GM19023 (cell line): ENCODE measurements at regions not wholly inside any gene's neighbourhood (a gene's known extent, or its start where the extent isn't known, plus 50 kb on each side); places are given as distances from the start of the nearest gene placed in this dataset.

Source experiments
- ATAC-seq: cut with Tn5 transposase; IDR thresholded peaks from one replicate; pipeline ENCODE4 v1.9.1; 2021; ENCODE audit warnings: mild to moderate bottlenecking, moderate library complexity; ENCODE audit not compliant: unreplicated experiment

DNA sequence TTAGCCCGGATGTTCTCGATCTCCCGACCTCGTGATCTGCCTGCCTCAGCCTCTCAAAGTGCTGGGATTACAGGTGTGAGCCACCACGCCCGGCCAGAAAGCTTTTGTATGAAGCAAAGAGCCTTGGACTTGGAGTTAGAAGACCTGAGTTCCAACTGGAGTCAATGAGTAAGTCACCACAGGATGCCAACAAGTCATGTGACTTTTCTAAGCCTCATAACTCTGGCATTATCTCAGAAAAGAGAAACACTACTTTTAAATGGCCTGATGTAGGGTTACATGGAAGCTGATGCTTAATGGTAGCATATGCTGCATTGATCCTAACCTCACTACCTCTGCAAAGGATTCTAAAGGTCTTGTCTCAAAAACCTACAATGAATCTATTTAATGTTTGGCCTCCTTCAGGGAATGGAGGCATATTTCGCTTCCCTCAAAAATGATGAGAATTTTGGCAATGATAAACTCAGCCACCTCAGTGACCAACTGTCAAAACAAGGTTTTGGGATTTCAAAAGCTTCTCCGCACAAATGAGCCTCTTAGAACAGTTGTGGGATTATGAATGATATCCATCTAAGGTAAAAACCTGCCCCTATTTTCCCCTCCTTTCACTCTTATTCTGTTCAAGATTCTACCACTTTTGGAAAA is 236.8 kb downstream of the ACTL7B start:
- no peak for ATAC-seq

DNA sequence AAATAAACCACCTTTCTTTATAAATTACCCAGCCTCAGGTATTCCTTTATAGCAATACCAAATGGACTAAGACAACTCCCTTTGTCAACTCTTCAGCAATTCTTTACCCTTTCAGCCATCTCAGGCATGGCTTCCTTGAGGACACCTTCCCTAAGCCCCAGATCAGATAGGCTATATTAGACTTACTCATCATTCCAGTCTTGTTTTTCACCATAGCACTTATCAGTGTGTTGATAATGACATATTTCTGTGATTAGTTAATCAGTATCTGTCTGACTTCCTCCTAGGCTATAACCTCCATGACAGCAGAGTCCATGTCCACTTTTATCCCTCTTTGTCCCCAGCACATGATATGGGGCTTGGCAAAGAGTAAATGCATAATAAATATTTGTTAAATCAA is 238.1 kb downstream of the ACTL7B start:
- no peak for ATAC-seq

DNA sequence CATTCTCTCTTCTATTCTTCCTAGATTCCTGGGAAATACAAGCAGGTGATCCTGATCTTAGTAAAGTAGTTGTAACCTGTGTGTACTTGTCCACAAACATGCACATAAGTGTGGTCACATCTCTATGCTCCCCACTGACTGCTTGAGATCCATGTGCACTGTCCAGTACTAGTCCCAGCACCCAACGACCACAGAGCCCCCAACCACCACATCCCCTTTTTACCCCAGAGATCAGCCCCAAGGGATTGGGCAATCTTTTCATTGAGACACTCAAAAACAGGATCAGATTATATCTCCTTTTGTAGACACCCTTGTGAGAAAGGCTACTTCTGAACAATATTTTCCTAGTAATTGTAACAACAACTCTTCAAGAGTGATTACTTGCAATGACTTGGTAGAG is 240.6 kb downstream of the ACTL7B start:
- no peak for ATAC-seq

GRCh38 chr9:108612513-108612912 is 243.3 kb downstream of the ACTL7B start:
- ATAC-seq, result no peak

GRCh38 chr9:108609897-108610253 is 245.9 kb downstream of the ACTL7B start:
- no peak for ATAC-seq

DNA sequence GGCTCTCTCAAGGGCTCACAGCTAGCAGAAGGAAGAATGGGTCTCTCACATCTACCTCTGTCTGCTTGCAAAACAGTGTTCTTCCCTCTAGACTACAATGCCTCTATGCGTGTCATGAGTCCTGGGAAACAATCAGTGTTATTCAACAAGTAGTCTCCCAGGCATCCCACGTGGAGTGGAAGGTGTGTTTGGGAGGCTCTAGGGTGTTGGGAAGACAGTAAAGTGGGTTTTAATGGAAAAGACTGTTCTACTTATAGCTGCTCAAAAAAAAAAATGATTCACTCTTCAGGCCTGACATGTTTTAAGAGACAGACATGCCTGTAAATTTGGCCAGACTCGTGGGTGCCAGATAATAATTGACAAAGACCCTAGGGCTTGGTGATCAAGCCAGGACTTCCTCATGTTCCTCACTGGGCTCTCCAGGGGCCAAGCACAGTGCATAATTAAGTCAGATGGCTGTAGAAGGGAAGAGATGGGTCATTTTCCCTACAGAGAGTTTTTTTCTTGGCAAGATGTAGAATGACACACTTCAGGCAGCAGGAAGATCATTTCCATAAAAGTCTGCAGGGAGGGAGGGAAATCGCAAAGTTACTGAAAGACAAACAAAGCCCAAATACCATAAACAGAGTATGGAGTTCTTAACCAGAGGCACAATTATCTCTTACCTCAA is 246.4 kb downstream of the ACTL7B start:
- no peak for ATAC-seq

DNA sequence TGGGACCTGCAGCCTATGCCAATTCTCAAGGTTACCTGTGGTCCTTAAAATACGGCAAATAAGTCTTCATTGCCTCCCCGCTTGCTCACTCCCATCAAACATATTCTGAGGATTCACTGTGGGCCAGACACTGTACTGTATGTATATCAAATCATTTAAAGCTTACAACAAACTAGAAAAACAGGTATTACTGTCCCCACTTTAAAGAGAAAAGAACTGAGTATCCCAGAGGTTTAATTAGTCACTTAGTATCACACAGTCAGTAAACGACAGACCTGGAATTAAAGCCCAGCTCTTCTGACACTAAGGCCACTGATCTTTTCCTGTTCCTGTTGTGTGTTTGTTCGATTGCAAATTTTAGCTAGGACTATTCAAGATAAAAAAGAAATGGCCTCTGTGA is 248.2 kb downstream of the ACTL7B start:
- no peak for ATAC-seq

DNA sequence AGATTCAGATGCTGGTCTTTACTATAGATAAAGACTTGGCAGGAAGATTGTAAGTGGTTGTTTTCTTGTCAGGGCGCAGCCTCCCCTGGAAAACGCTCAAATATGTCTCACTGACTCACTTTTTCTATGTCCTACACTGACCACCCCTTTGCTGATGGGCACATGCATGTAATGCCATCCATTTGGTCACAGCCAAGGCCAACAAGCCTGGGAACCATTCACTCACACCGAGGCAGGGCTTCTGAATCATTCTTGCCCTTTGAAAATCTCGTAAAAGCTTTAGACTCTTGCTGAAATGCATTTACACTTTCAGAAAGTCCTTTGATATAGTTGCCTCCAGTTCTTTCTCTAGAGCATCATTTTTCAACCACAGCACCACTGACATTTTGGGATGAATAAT is 249.4 kb downstream of the ACTL7B start:
- ATAC-seq, result no peak

GRCh38 chr9:108603141-108603540 is 252.6 kb downstream of the ACTL7B start:
- ATAC-seq, result no peak

DNA sequence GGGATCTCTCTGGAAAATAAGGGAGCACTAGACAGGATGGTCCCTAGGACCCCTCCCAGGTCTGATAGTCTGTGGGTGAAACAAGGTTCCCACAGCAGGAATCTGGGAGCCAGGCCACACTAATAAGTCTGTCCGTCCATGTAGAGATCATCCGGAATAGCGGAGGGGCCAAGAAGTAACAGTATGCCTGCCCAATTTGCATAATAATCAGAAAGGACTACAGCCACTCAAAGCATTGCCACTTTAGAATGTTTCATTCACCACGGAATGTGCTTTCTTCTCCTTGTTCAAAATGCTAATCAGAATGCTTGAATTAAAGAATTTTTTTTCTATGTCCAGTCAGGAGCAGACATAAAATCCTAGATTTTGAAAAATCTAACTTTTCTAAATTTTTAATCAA is 254.9 kb downstream of the ACTL7B start:
- no peak for ATAC-seq

GRCh38 chr9:108599571-108599970 is 256.2 kb downstream of the ACTL7B start:
- no peak for ATAC-seq

- ATAC-seq, result no peak
These were observed 264.7 kb downstream of the ACTL7B start for GRCh38 chr9:108591121-108591520.

GRCh38 chr9:108588246-108588645 is 267.5 kb downstream of the ACTL7B start:
- no peak for ATAC-seq

DNA sequence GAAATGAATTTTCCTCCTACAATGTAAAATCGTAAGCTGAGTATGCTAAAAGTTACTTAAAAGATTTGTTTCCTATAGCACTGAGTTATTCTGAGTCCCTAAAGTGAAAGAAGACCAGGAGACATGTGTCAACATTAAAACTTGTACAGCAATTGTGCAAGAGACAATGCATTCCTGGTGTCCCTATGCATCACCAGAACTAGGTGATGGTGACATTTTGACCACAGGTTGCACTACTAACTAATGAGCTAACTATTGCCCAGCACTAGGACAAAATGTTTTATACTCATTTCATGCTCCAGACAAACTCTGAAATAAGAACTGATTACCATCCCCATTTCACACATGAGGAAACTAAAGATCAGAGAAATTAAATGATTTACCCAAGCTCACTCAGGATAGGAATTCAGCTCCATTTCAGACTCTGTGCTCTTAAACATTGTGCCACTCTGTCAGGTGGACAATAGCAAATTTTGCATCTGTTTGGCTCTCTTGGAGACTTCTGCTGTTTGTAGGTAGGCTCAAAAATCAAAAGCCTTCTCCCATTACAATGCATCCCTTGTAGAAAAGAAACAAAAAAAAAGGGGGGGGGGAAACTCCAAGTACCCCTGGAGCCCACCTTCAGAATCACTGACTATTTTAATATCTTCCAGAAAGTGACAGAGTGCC is 269.2 kb downstream of the ACTL7B start:
- ATAC-seq, result no peak

- ATAC-seq, result no peak
These were observed 270.9 kb downstream of the ACTL7B start for GRCh38 chr9:108584860-108585259.

DNA sequence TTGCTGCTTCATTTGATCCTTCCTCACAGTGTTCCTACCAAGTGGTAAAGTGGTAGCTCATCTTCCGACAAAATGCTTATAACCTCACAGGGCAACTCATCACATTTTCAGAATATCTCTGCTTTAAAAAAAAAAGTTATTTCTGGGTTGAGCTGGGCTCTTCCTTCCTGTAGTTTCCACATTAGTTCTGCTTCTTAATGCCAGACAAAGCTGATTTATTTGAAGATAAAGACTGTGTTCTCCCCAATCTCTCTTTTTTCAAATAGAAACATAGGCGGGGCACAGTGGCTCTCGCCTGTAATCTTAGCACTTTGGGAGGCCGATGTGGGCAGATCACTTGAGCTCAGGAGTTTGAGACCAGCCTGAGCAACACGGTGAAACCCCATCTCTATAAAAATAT is 273.1 kb downstream of the ACTL7B start:
- no peak for ATAC-seq

DNA sequence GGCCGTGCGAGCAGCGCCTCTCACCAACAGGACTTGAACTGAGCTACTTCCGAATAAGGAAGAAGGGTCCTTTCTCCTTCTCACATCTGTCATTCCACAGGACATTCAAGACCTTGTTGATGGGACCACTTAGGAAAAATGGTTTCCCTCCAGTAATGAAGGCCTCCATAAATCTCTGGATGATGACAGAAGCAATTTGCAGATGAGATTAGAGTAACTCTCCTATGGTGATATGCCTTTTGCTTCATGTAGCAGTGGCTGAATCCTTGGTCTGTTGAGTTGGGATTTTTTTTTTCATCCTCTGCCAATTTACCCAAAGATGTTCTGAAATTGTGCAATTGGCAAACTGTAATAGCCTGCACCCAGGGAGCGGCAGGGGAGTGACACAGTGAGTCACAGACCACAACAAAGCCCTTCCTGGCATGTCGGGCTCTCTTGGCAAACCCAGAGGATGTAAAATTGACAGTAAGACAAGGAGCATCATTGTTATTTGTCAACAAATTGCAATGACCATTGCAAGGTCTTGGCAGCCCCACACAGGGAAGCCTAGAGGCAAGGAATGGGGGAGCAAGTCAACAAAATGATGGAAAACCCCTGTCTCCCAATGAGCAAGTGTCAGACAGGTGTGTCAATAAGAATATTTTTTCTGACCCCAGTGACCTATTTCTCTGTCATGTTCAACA is 275.9 kb downstream of the ACTL7B start:
- ATAC-seq, result no peak

- no peak for ATAC-seq
These were observed 280.5 kb downstream of the ACTL7B start for GRCh38 chr9:108575276-108575675.

GRCh38 chr9:108569624-108570023 is 286.2 kb downstream of the ACTL7B start:
- ATAC-seq, result no peak

- ATAC-seq, result no peak
These were observed 287.7 kb downstream of the ACTL7B start for GRCh38 chr9:108568093-108568492.

DNA sequence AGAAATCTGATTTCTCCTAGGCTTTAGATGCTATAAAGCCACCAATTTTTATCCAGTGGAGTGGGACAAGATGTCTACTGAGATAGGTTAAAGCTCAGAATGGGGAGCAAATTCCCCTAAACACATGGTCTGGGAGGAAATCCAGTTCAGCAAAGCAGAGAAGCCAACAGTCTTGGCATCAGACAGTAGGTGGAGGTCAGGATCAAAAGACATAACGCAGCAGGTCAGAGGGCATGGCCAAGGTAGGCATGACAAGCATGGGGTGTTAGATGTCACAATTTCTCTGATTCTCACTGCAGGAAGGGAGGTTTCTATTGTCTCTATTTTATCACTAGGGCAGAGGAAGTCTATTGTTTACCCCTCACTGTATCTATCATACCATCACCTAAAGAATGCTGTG is 288.2 kb downstream of the ACTL7B start:
- no peak for ATAC-seq
